Heart left ventricle (tissue), 16 donors: ENCODE measurements at regions not wholly inside any gene's neighbourhood (a gene's known extent, or its start where the extent isn't known, plus 50 kb on each side); places are given as distances from the start of the nearest gene placed in this dataset.

Experiments
- ATAC-seq, 4 donors: fragments of 200-7000 bp; cut with Tn5 transposase; one replicate each; pipeline ENCODE4 v1.9.1; 2020 to 2022; ENCODE audit warnings: moderate library complexity in 4 of 4, mild to moderate bottlenecking in 3 of 4, moderate number of reproducible peaks in 1 of 4
- DNase-seq, 5 donors: peaks; one replicate each; pipeline ENCODE4 v3.0.0-alpha.2; 2020
- H3K27ac ChIP-seq, 12 donors: fragments of 200-600 bp; sonication (generic) in 4 of 12; one replicate each; pipeline versions ENCODE4 v1.5.0 to v1.8.0; 2016 to 2022; ENCODE audit warnings: mild to moderate bottlenecking in 2 of 12
- H3K27me3 ChIP-seq, 9 donors: fragments of 200-600 bp; sonication (generic) in 2 of 9; one replicate each; pipeline versions ENCODE4 v1.5.1 to v1.8.0; 2016 to 2022; ENCODE audit warnings: mild to moderate bottlenecking in 3 of 9
- H3K36me3 ChIP-seq, 9 donors: fragments of 200-600 bp; sonication (generic) in 2 of 9; one replicate each; pipeline versions ENCODE4 v1.5.0 to v1.8.0; 2018 to 2022; ENCODE audit warnings: mild to moderate bottlenecking in 2 of 9
- H3K4me1 ChIP-seq, 12 donors: fragments of 200-600 bp; sonication (generic) in 4 of 12; one replicate each; pipeline versions ENCODE4 v1.5.0 to v1.8.0; 2016 to 2022; ENCODE audit warnings: mild to moderate bottlenecking in 3 of 12
- H3K4me3 ChIP-seq, 12 donors: fragments of 200-600 bp; sonication (generic) in 4 of 12; one replicate each; pipeline versions ENCODE4 v1.5.0 to v1.8.0; 2017 to 2022; ENCODE audit warnings: mild to moderate bottlenecking in 9 of 12, moderate library complexity in 4 of 12
- H3K9me3 ChIP-seq, 12 donors: fragments of 200-600 bp; sonication (generic) in 4 of 12; one replicate each; pipeline versions ENCODE4 v1.5.0 to v1.8.0; 2016 to 2022; ENCODE audit warnings: mild to moderate bottlenecking in 1 of 12
- POLR2A ChIP-seq, 2 donors: fragments of 450-650 bp; IDR thresholded peaks; one replicate each; pipeline ENCODE4 v1.6.1; 2017; ENCODE audit warnings: antibody characterized with exemption in 2 of 2, mild to moderate bottlenecking in 2 of 2, moderate library complexity in 2 of 2
- WGBS, 4 donors: extraction: QIAGEN DNeasy Blood & Tissue Kit in 2 of 4; methylation state at CpG; one replicate each; pipeline versions ENCODE4 v1.1.5 to v1.1.7; 2013 to 2018; 5-methylcytosine and 5-hydroxymethylcytosine counted together
- intact Hi-C, 10 donors: fragments of 100-400 bp; cut with DNase I; formaldehyde crosslinking; loops; one replicate each; pipeline versions ENCODE4 v1.11.1 to v1.14.2; 2022
- TF ChIP-seq, protein P1 (sequence below), 12 donors: fragments of 200-600 bp; sonication (generic) in 4 of 12; IDR thresholded peaks; one replicate each; pipeline versions ENCODE4 v1.5.0 to v1.8.0; 2018 to 2022; ENCODE audit warnings: antibody characterized with exemption in 12 of 12, mild to moderate bottlenecking in 5 of 12
- donor health status: ischemic (EF 13 %, LVEDD 7.1; RV severe dilation, severe dysfunction).
- donor health status: healthy with polysubstance abuse.
- donor health status: DM: no; HTN: yes; CAD: no.
- donor health status: DM: no; HTN: no; CAD: no.
- donor health status: ischemic (EF 25% LVEDD 6.9; RV normal size, moderate dysfunction).
- donor health status: ischemic (EF 25% LVEDD 5.7; RV mildly dilated, moderate dysfunction).
- donor health status: healthy.
- donor health status: DM: yes; HTN: yes; CAD: no.
- donor health status: ischemic (EF 35%, LVEDD 5.7; RV mildly dilated, moderate dysfunction).
- donor health status: nonischemic (EF 11% LVEDD 7.7; RV severe dilation, severe dysfunction).
- donor health status: DM: yes; HTN: yes; CAD: no.
- donor health status: PGD.
- donor health status: ischemic (EF 29% LVEDD 5.4; RV normal size, mild dysfunction).
- donor health status: nonischemic (EF 23%, LVEDD 6.1; RV moderate dilation, normal function).

DNA sequence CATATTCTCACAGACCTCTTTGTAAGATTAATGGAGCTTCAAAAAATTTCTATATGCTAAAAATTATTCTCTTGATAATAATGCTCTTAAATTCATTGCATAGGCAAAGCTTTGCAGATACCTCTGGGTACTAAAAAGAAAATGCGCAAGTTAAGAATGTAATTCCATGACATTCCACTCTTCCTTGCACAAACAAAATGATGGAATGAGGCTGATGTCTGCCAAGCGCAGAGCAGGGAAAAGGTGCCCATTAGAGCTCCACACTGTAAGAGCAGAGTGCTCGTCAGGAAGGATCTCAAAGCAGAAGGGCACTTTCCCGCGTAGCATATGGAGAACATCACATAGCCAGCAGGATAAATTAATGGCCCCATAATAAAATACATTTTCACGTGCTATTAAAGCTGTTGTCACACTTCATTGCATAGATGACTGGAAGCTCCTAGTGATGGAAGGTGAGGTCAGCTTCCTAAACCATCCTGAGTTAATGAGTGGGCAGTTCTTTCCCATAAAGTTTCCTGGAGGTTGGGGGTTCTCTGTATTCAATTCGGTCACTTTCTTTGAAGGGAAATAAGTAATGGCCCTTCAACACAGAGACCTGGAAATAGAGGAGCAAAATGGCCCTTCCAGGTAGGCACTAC lies 1058.9 kb downstream of the GALC start:
- H3K27ac ChIP-seq = no peak overlapping the region
- TF ChIP-seq, protein P1, sequence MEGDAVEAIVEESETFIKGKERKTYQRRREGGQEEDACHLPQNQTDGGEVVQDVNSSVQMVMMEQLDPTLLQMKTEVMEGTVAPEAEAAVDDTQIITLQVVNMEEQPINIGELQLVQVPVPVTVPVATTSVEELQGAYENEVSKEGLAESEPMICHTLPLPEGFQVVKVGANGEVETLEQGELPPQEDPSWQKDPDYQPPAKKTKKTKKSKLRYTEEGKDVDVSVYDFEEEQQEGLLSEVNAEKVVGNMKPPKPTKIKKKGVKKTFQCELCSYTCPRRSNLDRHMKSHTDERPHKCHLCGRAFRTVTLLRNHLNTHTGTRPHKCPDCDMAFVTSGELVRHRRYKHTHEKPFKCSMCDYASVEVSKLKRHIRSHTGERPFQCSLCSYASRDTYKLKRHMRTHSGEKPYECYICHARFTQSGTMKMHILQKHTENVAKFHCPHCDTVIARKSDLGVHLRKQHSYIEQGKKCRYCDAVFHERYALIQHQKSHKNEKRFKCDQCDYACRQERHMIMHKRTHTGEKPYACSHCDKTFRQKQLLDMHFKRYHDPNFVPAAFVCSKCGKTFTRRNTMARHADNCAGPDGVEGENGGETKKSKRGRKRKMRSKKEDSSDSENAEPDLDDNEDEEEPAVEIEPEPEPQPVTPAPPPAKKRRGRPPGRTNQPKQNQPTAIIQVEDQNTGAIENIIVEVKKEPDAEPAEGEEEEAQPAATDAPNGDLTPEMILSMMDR (IDR thresholded peaks at IDR 0.05) = no peak
- TF ChIP-seq POLR2A (IDR thresholded peaks at IDR 0.05) = no peak
- no peak overlapping the region for H3K4me3 ChIP-seq
- ATAC-seq (no peak), DNase-seq (no peak)
- H3K36me3 ChIP-seq = no peaks in the 10 kb centered on the region
- intact Hi-C loops = no loop called here
- no peaks in the 10 kb centered on the region for H3K4me1 ChIP-seq
- WGBS, 4 donors = 78 to 94% (median 92%) methylated on average over 7 of the region's 7 CpGs
- no peaks in the 10 kb centered on the region for H3K27me3 ChIP-seq
- no peaks in the 10 kb centered on the region for H3K9me3 ChIP-seq

DNA sequence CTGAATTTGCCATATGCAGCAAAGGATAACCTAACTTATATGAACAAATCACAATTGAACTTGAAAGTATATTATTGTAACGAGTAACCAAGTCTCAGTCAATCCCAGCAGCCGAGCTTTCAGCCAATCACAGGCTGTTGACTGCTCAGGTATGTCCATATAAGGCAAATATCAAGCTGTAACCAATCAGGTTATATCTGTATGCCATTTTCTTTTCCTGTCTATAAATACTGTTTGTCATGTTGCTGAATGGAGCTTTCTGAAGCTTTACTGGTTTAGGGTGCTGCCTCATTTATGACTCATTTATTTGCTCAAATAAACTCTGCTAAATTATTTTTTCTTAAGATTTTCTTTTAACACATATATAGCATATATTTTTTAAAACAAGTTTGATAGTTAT lies 1059.5 kb downstream of the GALC start:
- intact Hi-C loops = no loop called here
- Histone ChIP-seq H3K4me3 (no peak overlapping the region), H3K4me1 (no peaks in the 10 kb centered on the region), H3K27ac (no peak overlapping the region), H3K9me3 (no peaks in the 10 kb centered on the region), H3K27me3 (no peaks in the 10 kb centered on the region), H3K36me3 (no peaks in the 10 kb centered on the region)
- TF ChIP-seq, protein P1 (IDR thresholded peaks at IDR 0.05) = no peak
- TF ChIP-seq POLR2A (IDR thresholded peaks at IDR 0.05) = no peak
- ATAC-seq (no peak), DNase-seq (no peak)
- WGBS, 4 donors = 79 to 86% (median 85%) methylated on average over 2 of the region's 2 CpGs

DNA sequence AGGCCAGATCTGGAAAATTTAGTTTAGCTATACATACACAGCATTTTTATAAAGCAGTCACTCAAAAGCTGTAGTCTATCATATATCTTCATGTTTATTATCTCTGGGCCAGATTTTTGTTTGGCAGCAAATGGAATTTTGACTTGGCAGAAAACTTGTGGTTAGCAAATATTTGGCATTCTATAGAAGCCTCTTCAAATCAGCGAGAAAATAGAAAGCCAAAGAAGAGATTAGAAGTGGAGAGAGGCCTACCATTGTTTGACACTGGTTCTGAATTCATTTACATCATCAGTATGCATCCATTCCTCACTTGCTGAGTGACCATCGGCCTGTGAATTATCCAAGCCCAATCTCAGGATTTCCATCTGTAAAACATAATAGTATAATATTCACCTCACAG lies 1077.6 kb downstream of the GALC start:
- no peaks in the 10 kb centered on the region for H3K4me1 ChIP-seq
- H3K27ac ChIP-seq = no peak overlapping the region
- ATAC-seq (no peak), DNase-seq (no peak)
- intact Hi-C loops = no loop called here
- no peaks in the 10 kb centered on the region for H3K36me3 ChIP-seq
- H3K9me3 ChIP-seq = no peaks in the 10 kb centered on the region
- no peak for TF ChIP-seq POLR2A (IDR thresholded peaks at IDR 0.05)
- TF ChIP-seq, protein P1 (IDR thresholded peaks at IDR 0.05) = no peak
- 48 to 59% (median 50%) methylated on average over 2 of the region's 2 CpGs for WGBS, 4 donors
- H3K4me3 ChIP-seq = no peak overlapping the region
- no peaks in the 10 kb centered on the region for H3K27me3 ChIP-seq

DNA sequence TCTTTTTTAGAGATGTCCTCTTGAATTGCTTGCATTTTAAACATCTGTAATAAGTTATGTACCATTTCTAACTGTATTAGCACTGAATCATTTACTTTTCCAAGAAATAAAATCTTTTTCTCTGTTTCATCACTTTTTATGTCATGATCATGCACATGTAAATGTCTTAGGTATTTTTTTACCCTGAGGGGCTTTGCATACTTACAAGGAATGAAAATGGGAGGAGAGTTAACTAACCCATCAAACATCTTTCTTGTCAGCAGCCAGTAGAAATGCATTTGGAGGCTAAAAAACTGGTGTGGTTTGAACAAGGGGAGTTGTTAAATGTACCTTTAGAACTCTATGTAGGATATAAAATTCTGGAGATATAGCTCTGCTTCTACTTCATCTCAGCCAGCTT lies 1080.3 kb downstream of the GALC start:
- H3K27ac ChIP-seq = no peak overlapping the region
- ATAC-seq (no peak), DNase-seq (no peak)
- no peaks in the 10 kb centered on the region for H3K9me3 ChIP-seq
- TF ChIP-seq POLR2A (IDR thresholded peaks at IDR 0.05) = no peak
- TF ChIP-seq, protein P1 (IDR thresholded peaks at IDR 0.05) = no peak
- H3K27me3 ChIP-seq = no peaks in the 10 kb centered on the region
- no peaks in the 10 kb centered on the region for H3K4me1 ChIP-seq
- no peaks in the 10 kb centered on the region for H3K36me3 ChIP-seq
- H3K4me3 ChIP-seq = no peak overlapping the region
- intact Hi-C loops = no loop called here
